DMS114 treated with DMSO at 0.1 percent for 48 hours (cell line): ENCODE measurements at regions not wholly inside any gene's neighbourhood (a gene's known extent, or its start where the extent isn't known, plus 50 kb on each side); places are given as distances from the start of the nearest gene placed in this dataset.

Experiments
- DNase-seq: peaks from one replicate; lab custom pipeline; 2025; ENCODE audit not compliant: unreplicated experiment; lab: John Stamatoyannopoulos, UW

DNA sequence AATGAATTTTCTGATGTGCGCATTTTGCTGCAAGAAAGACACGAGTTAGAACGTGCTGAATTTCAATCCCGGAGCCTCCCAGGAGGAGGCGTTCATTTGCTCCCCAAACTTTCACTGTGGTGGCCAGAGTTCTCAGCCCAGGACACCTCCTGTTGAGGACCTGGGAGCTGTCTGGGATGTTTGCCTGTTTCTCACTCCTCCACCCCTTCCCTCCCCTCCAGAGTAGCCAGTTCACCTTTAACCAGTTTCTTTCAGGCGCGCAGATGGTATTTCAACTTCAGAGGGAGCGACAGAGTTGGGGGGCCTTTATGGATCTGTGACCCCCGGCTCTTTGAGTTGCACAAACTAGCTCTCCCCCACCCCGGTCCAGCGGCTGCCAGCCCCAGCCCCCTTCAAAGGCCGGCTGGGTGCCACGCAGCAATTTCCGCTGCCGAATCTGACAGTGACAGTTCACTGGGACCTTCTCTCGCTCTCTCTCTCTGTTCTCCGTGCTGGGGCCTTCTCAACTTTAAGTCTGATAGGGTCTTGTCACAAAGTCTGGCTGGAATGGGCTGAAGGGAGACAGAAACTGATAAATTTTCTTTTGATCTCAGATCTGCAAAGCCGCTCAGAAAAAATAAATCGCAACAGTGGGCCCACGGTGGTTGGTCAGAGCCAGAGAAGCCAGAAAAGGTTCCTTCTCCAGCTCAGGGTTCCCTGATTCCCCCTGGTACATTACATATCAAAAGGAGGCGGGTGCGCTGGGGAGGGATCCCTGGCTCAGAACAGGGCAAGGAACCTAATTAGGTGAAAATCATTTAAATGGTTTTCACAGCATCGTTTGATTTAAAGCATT, 100.0 kb upstream of the STX18 start:
- DNase-seq: no peak

DNA sequence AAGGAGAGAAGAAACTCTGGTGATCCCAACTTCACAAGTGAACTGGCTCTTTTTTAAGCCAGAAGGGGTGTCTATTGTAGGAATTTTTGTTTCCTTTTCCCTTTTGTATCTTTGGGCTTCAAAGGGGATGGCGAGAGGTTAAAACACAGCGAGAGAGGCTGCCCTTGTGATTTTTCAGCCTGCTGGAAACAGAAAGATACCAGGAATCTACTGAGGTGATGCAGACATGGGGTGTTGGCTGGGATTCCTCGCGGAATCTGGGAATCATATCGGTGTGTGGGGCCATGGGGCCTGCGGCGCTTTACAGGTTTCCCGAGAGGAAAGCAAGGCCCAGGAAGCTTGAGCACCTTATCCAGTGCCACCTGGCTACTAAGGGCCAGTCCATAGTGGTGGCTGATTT, 99.4 kb upstream of the STX18 start:
- no peak for DNase-seq

DNA sequence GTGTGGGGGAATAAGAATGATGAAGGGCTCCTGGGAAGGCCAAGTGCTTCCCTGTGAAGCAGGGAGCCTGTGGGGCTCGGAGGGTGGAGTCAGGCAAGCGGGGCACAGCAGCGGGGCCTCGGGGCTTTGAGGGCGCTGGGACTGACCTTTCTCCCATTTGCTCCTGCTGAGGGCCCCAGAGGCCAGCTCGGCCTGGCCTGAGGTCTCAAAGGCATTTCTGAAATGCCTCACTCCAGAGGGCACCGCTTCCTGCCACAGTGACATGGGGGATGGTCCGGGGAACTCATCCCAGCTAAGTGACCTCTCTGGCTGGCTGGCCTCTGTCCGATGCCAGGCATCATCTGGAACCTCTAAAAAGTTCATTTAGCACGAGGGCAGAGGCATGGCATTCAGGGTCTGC, 98.8 kb upstream of the STX18 start:
- DNase-seq: no peak

DNA sequence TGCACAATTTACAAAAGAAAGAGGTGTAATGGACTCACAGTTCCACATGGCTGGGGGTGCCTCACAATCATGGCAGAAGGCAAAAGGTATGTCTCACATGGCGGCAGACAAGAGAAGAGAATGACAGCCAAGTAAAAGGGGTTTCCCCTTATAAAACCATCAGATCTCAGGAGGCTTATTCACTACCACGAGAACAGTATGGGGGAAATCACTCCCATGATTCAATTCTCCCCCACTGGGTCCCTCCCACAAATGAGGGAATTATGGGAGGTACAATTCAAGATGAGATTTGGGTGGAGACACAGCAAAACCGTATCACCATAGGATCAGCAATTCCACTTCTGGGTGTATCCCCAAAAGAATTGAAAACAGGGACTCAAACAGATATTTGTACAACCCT, 97.5 kb upstream of the STX18 start:
- DNase-seq: no peak

DNA sequence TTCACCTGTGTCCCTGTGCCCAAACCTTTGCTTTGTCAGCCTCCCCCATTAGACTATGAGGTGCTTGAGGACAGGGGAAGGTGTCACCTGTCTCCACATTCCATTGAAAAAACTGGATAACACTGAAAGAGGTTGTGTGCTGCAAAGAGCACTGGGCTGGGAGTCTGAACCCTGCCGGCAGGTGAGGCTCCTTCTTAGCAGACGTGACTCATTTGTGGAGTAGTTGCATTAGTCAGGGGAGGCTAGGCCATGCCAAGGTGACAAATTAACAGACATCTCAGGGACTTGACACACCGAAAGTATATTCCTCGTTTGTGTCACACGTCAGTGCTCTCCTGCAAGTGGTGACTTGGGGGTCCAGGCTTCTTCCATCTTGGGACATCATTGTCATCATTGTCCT, 95.9 kb upstream of the STX18 start:
- no peak for DNase-seq

DNA sequence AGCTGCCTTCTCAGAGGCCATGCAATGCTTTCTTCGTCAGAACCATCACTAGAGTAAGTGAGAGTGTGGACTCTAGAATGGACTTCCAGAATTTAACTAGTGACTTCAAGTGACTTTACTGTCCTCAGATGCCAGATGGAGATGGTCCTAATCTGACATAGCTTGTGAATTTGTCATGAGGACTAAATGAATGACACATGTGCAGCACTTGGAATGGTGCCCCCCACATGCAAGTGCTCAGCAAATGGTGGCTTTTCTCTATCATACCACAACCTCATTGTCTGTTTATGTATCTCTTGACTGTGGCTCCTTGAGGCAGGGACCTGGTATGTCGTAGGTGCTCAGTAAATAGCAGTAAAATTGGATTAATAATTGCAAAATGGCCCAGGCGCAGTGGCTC, 91.6 kb upstream of the STX18 start:
- DNase-seq: no peak

DNA sequence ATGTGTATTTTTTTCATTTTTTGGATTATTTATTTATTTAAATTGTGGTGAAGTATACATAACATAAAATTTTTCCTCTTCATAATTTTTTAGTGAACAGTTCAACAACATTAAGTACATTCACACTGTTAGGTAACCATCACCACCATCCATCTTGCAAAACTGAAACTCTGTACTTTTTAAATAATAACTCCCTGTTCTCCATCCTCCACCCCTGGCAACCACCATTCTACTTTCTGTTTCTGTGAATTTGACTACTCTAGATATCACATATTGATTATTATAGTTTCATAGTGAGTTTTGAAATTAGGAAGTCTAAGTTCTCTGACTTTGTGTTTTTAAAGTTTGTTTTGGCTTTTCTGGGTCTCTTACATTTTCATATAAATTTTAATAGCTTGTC, 89.3 kb upstream of the STX18 start:
- DNase-seq: no peak

DNA sequence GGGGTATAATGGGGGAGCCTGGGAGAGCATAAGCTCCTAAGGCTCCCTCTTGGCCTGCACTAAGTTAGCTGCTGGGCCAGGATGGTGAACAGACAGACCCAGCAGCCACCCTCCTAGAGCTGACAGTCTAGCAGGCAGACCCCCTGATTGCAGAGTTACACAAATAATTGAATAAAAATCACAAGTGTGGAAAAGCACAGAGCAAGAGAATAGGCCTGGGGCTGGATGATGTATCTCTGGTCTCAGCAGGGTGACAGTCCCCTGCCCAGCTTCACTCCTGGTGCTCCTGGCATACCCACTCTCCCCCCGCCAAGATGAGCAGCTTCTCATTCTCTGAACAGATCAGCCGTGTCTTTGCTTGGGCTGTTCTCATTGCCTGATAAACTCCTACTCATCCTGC, 86.1 kb upstream of the STX18 start:
- no peak for DNase-seq

DNA sequence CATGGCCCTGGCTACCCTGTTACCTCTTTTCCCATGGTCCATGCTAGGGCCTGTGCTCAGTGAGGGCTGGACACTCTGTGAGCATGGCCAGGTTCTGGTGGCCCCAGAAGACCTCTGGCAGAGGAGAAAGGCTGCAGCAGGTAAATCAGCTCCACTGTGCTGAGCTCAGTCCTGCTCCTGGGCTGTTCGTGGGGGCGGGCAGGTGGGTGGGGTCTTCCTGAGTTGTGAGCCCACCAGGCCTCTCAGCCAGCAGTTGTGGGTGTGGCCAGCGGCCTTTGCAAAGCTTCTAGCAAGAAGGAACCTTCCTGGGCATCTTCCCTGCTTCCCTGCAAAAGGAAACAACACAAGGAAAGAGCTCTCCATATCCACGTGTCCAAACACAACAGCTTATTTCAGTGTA, 85.3 kb upstream of the STX18 start:
- no peak for DNase-seq

DNA sequence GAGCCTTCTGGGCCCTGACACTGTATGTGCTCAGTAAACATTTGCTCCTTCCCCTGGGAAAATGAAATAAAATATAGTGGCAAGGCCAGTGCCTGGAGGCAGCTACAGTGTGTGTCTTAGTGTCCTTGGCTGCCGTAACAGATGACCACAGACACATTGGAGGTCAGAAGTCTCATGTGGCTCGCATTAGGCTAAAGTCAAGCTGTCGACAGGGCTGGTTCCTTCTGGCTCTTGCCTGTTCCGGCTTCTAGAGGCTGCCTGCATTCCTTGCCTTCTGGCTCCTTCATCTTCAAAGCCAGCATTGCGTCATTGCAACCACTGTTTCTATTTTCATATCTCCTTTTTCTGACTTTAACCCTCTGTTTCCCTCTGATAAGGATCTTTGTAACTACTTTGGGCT, 83.6 kb upstream of the STX18 start:
- no peak for DNase-seq

DNA sequence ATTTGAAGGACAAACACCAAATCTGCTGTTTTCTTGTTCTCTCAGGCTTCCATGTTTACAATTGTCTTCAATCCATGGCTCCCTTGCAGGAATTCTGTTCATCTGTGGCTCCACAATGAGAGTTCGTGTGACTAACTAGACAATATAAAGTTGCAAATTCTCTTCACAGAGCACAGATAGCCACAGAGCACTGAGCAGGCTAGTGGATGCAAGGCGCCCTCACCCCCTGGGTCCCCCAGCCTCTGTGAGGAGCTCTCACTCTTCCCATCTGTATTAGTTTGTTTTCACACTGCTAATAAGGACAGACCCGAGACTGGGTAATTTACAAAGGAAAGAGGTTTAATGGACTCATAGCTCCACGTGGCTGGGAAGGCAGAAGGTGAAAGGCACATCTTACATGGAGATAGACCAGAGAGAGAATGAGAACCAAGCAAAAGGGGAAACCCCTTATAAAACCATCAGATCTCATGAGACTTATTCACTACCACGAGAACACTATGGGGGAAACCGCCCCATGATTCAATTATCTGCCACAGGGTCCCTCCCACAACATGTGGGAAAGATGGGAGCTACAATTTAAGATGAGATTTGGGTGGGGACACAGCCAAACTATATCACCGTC, 82.5 kb upstream of the STX18 start:
- no peak for DNase-seq

DNA sequence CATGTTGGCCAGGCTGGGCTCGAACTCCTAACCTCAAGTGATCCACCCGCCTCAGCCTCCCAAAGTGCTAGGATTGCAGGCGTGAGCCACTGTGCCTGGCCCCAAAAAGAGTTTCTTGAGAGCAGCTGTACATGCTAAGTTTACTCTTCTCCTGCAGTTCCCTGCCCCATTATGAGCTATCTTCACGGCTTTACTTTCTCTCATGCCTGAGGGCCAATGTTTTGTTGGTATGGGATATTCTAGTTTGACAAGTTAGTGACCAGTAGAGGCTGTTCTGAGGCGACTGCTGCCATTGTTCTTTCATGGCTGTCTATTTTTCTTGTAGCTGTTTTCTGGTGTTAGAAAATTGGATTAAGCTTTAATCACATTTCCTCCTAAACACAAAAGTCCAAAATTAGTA, 78.0 kb upstream of the STX18 start:
- DNase-seq: no peak

DNA sequence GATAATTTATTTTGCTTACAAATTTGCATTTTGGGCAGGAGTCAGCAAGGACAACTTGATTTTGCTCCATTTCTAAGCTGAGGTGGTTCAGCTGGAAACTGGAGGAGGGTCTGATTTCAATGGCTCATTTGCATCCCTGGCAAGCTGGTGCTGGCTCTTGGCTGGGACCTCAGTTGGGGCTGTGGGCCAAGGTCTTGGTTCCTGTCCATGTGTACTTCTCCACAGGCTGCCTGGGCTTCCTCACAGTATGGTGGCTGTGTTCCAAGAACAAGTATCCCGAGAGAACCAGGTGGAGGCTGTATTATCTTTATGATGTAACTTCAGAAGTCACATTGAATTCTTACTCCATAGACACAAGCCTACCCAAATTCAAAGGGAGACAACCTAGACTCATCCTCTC, 77.0 kb upstream of the STX18 start:
- DNase-seq: no peak

DNA sequence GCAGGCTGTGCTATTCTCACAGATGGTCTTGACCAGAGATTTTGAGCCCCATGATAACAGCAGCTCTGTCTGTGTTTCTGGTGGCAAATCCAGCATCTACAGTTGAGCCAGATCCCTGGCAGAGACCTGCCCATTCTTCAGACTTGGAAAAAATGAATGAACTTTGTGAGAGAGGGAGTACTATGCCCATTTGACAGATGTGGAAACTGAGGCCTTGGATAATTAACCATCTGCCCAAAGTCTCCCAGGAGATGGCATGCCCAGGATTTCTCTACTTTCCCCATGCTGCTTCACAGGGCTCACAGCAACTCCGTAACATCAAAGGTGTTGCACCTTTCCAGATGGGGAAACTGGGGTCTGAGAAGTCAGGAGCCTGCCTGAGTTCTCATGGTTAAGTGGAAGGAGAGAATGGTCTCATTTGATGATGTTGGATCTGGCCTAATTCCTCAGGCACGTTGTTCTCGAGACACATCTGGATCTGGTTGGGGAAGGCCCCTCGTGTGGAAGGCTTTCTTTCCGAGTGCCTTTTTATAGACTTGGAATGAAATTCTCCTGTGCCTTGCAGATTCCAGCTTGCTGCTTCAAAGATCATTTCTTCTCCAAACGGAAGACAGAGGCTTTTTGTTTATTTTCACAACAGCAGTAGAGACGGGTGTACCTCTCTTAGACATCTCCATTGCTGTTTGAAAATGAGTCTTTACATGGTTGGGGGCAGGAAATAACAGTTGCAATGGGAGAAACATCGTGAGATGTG, 73.3 kb upstream of the STX18 start:
- DNase-seq: no peak

DNA sequence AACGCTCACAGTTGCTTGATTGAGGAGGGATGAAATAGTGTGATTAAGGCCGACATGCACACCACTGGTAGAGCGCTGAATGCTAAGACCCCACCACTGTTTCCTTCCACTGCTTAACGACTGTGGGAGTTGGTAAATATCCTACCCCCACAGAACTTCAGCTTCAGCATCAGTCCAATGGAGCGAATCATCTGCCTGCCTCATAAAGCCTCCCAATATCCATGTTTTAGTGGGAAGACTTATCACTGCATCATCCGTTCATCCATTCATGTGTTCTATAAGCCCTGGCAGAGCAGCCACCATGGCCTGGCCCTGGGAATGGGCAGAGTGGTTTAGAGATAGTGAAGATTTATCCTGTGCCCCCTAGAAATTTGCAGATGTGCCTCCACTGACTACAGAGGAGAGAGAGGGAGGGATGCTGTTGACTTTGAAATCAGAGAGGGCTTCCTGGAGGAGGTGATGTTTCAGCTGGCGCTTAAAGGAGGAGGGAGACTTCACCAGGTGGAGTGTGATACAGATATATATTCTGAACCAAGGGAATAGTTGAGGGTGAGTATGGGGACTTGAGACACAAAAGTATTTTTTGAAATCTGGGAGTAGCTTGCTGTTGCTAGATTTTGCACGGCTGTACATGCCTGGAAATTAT, 71.9 kb upstream of the STX18 start:
- no peak for DNase-seq

DNA sequence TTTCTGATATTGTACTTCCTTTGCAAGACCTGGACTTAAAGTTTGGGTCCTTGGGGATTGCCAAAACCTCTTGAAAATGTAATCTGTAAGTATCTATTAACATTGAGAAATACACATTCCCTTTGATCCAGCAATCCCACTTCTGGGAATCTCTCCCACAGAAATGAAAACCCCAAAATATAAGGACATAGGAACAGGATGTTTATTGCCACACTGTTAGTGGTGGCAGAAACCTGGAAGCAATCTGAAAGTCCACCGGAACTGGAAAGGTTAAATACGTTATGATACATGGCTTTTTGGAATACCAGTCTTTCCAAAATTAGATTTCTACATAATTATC, 71.2 kb upstream of the STX18 start:
- no peak for DNase-seq

DNA sequence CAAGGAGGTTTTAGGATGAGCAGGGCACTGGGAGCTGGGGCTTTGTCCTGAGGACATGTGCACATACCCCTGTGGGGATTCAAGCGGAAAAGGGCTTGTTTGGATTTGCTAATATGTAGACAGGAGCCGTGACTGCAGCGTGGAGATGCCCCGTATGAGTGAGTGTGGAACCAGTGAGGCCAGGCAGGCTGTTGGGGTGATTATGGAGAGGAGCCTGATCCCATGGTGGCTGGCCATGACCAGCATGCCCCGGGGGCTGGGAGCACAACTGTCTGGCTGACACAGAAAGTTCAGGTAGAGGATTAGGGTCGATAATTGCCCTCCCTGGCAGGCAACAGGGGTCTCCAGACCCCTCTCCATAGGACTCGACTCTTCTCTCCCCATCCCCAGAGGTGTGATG, 68.8 kb upstream of the STX18 start:
- DNase-seq: no peak

DNA sequence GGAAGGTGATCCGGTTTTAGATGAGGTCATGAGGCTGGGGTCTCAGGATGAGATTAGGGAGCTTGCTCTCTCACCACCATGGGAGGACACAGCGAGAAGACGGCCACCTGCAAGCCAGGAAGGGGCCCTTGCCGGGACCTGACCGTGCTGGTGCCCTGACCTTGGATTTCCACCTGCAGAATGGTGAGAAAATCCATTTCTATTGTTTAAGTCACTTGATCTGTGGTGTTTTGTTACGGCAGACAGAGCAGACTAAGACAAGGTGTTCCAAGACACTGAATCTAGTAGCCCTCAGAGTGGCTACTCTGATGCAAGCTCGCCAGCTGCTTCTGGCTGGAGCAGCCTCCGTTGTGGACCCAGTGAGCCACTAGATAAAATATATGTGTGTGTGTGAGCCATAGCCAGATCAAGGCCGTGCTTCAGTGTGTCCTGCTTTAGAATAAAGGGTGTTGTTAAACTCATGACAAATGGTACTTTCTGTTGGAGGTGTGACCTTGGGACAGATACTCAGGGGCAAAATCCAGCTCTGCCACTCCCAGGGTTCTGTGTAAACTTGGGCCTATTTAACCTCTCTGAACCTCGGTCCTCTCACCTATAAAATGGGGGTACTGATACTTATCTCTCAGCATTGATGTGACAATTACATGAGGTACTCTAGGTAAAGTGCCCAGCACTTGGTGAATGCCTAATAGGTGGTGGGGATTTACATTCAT, 67.9 kb upstream of the STX18 start:
- DNase-seq: no peak

DNA sequence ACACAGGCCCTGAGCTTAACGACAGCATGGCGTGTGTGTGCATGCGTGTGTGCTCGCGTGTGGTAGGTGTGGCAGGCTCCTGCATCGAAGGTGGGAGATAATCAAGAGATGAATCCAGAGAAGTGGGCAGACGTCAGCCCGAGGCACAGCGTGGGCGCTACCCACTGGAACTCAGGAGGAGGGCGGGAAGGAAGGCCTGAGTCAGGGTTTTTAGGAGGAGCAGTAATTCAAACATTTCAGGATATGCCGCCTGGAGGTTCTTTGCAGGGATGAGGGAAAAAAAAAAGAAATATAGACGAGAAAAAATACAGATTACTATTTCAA, 66.3 kb upstream of the STX18 start:
- DNase-seq: no peak

DNA sequence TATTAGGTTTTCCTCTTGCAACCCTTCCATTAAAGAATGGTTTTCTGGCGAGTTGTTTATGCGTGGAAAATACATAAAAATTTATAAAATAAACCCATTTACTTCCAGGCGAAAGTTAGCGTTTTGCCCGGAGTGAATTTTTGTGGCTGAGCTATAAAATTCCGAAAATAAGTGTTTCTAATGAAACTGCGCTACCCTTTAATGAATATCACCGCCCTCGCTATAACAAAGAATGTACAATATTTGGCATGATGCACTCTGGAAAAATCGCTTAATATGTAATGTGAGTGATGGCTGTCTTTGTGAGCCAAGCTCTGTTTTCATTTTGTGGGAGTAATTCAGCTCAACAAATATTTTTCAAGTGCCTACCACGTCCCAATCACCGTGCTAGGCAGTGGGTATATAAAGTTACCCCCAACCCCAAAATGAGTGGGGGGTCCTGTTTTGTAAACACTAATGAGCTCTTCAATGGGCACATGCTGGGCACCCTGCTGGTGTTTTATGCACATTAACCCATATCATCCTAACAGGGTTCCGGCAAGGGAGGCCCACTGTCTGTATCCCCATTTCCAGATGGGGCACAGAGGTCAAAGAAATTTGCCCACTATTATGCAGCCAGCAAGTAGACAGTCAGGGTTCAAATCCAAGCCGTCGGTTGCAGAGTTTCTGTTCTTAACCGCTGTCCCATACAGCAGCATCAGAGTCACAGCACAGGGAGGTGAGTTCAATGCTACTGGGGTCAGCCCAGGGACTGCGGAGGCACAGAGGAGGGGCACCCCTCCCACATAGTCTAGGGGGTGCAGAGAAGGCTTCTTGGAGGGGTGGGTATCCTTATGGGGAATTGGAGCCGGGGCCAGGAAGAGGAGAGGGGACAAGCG, 65.7 kb upstream of the STX18 start:
- DNase-seq: no peak
